HG02763 (cell line): ENCODE measurements at regions not wholly inside any gene's neighbourhood (a gene's known extent, or its start where the extent isn't known, plus 50 kb on each side); places are given as distances from the start of the nearest gene placed in this dataset.

ENCODE experiments used
- ATAC-seq: cut with Tn5 transposase; IDR thresholded peaks from one replicate; pipeline ENCODE4 v1.9.1; 2021; ENCODE audit warnings: mild to moderate bottlenecking, moderate library complexity; ENCODE audit not compliant: unreplicated experiment

GRCh38 chr3:31482493-31483200, 50.1 kb upstream of the STT3B start:
- ATAC-seq = no peak
